ENCODE measurements at regions not wholly inside any gene's neighbourhood (a gene's known extent, or its start where the extent isn't known, plus 50 kb on each side); places are given as distances from the start of the nearest gene placed in this dataset.

DNA sequence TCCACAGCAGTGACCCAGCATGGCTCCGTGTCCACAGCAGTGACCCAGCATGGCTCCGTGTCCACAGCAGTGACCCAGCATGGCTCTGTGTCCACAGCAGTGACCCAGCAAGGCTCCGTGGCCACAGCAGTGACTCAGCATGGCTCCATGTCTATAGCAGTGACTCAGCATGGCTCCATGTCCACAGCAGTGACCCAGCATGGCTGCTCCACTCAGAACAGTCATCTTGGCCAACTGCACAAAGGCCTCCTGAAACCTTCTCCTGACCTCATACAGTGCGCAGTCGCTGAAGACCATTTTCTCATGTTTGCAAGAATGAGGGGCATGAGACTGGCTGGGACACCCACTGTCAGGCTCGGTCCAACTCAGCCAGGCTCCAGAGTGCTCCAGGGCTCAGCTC is 333.4 kb upstream of the RAB6C start:
- no peak for DNase-seq (ENCODE audit: low read depth)

DNA sequence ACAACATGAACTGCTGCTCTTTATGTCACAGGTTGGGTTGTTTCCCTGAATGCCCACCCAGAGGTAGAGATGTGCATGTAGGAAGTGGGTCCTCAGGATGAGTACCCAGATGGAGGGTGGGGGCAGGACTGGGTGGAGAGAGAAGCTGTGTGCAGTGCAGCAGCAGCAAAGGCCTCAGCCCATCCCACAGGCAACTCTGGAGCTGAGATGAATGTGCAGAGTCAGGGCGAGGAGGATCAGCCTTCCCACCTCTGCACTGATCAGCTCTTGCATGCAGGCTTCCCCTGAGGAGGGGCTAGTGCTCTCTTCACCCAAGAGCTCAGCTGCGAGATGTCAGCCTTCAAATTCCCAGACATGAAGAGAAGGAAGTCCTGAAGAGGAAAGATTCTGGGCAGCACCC is 326.2 kb upstream of the RAB6C start:
- DNase-seq (ENCODE audit: low read depth), result no peak

DNA sequence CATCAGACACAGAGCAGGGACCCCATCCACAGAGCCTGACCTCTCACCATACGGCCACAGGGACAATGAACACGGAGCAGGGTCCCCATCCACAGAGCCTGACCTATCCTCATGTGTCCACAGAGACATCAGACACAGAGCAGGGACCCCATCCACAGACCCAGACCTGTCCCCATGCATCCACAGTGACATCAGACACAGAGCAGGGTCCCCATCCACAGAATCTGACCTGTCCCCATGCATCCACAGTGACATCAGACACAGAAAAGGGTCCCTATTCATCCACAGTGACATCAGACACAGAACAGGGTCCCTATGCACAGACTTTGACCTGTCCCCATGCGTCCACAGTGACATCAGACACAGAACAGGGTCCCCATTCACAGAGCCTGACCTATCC is 325.1 kb upstream of the RAB6C start:
- no peak for DNase-seq (ENCODE audit: low read depth)

DNA sequence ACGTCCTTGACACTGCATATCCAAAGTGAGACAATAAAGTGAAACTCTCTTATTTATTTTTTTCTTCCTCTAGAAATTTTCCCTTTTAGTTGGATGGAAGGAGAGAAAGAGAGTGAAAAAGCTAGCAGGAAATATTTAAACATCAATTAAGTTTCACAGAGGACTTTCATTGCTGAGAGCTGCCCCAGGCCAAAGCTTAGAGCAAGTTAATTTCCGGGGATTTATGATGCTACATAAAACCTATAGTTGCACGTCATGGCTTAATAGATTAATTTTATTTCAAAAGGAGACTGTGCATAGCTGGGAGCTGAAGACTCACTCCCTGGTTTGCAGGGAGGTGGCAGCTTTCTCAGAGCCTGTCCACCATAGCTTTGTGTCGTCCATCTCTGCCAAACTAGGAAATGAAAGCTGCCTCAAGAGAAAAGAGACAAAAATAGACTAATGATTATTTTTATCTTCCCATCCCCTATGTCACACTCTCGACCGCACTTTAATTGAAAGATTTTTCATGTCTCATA is 323.3 kb upstream of the RAB6C start:
- DNase-seq (ENCODE audit: low read depth), result no peak

DNA sequence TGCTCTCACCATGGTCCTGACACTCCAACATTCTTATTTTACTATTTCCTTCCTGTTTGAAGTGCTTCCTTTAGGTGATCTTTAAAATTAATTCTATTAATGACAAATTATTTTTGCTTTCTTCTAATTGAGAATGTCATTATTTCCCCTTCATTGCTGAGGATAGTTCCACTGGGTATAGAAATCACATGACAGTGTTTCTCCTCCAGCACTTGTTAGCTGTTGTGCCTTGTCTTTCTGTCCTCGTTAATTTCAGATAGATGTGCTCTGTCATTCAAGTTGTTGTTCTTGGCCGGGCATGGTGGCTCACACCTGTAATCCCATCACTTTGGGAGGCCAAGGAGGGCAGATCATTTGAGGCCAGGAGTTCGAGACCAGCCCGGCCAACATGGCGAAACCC is 321.0 kb upstream of the RAB6C start:
- DNase-seq (ENCODE audit: low read depth), result no peak

DNA sequence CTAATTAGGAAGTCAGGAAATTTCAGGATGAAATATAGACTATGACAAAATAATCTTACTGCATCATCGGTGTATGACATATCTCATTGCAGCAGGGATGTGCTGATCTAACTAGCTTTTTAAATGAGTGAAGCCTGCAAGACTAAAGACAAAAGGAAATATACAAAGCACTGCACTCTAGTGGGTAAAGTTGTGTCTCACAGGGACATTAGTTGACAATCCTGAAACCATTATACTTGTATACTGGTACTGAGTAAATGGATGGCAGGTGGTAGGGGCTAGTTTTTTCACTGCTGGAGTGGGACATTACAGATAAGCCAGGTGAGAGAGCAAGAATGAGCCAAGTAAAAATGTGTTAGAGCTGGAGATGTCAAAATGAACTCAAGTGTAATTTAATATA is 317.5 kb upstream of the RAB6C start:
- DNase-seq (ENCODE audit: low read depth), result no peak

DNA sequence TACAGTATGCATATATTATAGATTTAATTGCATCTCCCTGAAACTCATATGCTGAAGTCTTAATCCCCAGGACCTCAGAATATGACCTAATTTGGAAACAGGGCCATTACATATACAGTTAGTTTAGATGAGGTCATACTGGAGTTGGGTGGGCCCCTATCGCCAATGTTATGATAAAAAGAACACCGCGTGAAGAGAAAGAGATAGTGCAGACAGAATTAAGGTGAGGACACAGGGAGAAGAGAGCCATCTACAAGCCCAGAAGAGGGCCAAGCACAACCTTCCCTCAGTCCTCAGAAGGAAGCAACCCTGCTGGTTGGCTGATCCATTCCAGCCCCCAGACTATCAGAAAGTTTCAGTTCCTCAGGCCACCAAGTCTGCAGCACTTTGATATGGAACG is 311.9 kb upstream of the RAB6C start:
- no peak for DNase-seq (ENCODE audit: low read depth)

DNA sequence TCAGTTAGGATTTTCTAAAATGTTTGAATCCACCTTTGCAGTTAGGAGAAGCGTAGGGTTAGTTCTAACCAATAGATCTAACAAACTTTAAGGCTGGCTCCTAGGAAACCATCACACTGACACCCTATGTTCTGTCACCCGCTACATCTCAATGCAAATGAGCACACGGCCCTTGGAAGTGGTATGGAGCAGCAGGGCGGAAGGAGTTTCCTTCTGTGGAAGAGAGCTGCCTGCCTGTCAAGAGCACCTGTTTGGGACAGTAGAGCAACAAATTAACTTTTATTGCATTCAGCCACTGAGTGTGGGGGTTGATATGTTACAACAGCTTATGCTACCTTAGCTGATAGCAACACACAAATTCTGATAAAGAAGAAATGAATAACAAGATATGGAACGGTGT is 306.9 kb upstream of the RAB6C start:
- no peak for DNase-seq (ENCODE audit: low read depth)

DNA sequence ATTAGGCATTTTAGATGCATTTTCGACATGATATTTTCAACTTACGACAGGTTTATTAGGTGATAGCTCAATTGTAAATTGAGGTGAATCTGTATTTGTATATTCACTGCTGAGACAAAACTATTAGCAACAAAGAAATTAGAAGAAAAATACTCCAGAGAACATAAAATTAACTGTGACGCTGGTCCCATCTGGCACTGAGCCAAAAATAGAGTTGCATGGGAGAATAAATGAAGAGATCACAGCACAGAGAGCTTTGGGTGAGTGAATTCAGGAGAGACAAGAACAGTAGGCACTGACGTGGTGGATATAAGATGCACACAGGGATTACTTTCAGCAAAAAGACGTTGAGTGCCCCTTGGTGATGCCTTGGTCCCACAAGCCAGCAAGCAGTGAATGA is 306.2 kb upstream of the RAB6C start:
- no peak for DNase-seq (ENCODE audit: low read depth)

DNA sequence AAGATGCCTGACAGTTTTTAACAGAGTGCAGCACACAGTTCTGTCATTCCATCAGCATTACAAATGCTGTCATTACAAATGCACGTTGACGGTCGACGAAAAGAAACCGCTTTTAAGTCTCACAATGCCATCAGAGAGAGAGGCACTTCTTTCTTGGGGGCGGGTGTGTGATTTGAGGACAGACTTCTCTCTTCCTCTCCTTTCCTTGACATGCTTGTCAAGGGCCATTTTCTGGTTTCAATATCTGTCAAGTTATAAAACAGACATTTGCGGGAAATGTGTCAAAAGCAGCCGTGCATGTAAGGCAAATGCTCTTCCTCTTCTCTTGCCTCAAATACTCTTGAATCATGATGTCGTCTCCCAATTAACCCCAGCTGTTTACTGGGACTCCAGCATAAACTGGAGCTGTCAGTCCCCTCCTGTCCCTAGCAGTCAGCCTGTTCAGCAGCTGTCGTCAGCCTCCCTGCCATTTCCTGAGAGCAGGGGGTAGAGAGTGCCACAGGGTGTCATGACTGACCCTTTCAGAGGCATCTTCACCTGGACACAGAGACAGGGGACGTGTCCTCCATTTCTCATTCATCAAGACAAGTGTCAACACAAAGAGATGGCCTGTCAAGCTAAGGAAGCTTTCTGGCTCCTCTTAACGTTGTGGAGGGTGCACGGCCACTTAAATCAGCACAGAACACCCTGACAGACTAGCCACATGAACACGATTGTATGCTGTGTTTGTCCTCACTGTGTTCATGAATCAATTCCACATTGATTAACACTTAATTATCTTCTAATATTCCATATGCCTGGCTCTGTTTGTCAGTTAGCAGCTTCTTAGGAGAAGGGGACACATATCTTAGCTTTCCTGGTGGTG is 305.4 kb upstream of the RAB6C start:
- no peak for DNase-seq (ENCODE audit: low read depth)

DNA sequence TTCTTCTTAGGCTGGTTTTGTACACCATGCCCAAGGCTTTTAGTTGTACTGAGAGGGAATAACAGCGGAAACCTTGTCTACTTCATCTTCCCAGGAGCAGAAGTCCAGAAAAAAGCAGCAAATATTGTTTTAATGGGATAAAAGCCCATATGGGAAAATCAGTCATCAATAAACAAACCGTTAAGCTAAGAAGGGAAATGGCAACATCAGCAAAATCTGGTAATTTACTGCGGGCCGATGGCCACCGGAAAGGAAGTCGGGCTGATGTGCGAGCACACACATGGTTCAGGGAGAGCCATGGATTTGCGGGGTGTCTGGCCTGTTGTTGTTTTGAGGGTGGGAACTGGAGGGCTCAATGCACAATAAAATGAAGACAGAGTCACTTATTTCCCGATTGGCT is 300.7 kb upstream of the RAB6C start:
- DNase-seq (ENCODE audit: low read depth), result no peak

DNA sequence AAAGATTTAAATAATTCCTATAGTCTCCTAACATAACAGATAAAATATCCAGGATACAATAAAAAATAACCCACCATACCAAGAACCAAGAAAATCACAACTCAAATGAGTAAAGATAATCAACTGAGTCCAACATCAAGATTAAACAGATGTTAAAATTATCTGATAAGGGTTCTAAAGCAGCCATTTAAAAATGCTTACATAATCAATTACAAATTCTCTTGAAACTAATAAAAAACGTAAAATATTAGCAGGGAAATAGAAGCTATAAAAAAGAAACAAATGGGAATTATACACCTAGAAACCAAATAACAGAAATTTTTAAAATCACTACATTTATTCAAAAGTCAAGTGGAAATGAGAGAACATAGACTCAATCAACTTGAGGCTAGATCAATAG is 297.7 kb upstream of the RAB6C start:
- no peak for DNase-seq (ENCODE audit: low read depth)

DNA sequence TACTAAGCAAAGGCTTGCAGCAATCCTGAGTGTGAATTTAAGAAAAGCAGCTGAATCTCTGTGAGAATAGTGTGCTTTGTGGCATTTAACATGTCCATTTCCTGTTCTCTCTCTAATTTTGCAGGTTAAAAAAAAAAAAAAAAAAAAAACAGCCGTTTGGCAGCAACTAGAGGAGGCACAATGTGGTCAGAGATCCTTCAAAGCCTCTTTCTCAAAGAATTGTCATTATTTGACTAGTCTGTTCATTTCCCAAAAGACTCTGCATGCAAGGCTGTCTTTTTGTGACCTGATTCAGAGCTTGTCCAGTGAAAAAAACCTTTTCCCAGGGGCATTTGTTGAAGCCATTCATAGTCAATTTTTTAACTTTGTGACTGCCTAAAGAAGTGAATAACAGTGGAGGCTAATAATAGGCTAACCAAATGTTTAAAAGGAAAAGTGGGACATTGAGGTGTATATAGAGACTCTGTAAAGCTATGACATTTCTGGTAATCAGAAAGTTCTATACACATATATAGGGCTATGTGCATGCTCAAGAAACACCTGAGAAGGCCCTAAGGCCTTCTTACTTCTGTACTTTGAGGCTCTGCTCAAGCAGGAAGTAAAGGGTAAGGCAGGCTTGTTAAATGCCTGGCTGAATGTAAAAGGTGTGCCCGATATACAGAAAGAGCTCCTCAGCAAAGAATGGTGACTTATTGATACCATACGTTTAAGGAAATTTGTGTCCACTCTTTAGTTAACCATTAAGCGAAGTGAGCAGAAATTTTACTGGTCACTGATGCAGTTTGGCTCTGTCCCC is 289.6 kb upstream of the RAB6C start:
- no peak for DNase-seq (ENCODE audit: low read depth)

DNA sequence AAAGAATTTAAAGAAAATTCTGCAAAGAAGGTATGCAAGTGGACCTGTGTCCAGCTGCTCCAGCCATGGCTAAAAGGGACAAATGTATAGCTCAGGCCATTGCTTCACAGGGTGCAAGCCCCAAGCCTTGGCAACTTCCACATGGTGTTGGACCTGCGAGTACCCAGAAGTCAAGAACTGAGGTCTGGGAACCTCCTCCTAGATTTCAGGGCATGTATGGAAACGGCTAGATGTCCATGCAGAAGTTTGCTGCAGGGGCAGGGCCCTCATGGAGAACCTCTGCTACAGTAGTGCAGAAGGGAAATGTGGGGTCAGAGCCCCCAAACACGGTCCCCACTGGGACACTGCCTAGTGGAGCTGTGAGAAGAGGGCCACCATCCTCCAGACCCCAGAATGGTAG is 284.0 kb upstream of the RAB6C start:
- no peak for DNase-seq (ENCODE audit: low read depth)

DNA sequence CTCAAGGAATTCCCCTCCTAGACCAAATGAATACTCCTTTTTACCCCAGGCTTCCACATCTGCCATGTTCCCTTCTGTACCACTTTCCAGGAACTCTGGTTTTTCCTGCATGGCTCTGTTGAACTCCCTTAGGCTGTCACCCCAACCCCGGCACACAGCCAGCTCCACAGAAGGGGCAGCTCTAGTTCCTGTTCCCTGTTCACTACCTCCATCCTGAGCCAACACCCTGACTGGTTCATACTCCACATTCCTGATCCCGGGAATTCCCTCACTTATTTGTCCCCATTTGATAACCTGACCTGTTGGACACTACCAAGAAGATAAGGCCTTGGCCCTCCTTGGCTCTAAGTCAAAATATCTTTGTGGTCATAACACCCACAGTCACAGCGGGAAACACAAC is 280.9 kb upstream of the RAB6C start:
- no peak for DNase-seq (ENCODE audit: low read depth)

DNA sequence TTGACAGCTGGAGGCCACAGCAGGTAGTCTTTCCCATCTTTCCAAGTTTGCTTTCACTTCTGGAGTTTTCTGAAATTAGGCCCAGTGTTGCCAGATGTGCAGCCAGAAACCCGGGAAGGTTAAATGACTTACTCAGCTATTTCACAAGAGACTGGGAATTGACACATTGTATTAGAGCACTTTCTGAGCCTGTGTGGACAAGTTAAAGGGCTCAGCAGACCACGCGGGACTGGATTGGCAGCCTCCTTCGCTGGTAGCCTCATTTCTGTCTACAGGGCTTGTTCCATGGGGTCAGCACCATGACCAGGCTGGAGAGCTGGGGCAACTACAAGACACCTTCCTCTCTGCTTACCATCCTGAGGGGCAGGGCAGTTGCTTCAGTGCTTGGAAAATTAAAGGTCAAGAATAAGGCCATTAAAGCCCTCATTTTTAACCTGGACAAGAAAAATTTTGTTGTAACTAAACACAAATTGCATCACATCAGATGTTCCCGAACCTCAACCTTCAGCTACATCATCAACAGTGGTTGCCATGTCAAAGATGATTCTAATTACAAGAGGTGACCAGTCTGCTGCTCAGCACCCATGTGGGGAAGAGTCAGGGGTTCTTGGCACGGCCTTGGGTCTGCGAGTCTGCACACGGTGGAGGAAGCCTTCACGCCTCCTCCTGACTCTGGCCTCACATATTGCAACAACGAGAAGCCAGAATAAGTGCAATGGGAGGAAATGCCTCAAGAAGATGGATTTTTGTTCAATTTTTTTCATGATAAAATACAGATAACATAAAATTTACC is 279.5 kb upstream of the RAB6C start:
- DNase-seq (ENCODE audit: low read depth), result no peak

DNA sequence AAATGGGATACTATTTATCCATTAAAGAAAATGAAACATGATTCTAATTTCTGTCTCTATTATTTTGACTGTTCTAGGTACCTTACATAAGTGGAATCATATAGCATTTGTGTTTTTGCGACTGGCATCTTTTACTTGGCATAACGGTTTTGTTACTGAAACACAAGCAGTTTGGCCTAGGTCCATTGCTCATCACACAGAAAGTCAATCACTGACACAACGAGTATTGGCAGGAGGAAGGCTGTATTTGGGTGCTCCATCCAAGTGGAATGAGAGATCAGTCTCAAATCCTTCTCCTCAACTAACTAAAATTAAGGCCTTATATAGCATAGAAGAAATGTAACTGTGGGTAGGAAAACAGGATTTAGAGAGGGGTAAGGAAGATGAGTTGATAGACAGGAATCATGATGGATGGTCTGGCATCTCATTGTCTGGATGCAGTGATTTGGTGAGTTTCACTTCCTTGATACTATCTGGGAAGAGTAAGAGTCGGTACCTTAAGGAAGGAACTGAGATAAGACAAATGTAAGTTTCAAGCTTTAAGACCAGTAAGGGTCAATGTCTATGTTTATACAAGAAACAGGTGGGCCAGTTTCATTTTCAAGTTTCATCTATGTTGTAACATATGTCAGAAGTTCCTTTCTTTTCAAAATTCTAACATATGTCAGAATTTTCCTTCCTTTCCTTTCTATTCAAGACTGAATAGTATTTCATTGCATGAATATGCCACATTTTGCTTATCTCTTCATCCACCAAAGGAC is 276.9 kb upstream of the RAB6C start:
- no peak for DNase-seq (ENCODE audit: low read depth)

DNA sequence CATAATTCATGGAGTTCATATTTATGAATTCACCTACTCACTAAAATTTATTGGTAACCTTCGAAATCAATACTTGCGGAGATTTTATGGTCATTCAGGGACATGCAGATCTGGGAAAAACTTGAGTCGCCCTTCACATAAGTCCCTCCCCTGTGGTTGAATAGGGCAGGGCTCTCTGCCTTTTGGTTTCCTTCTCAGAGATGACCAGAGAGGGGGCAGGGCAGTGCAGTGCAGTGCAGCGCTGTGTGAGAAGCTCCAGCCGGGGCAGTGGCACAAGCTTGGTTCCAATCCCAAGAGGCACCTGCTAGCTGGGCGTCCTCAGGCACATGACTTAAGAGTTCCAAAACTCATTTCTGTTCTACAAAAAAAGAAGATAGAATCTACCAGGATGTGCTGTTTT is 274.4 kb upstream of the RAB6C start:
- no peak for DNase-seq (ENCODE audit: low read depth)

DNA sequence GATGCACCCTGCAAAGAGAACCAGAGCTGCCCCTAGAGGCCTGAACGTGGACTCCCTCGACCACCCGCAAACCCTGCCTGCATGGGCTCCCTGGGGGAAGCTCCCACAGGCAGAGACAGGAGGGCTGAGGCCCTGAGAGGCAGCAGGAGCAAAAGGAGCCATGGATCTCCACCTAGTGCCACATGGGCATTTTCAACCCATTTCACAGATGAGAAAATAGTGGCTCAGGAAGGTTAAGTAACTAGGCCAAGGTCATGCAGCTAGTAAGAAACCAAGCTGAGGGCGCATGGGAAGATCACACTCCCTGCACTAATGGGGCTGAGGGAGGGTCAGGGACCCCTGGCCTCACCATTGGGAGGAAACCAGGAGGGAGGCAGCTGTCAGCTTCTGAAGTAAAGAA is 271.7 kb upstream of the RAB6C start:
- no peak for DNase-seq (ENCODE audit: low read depth)

DNA sequence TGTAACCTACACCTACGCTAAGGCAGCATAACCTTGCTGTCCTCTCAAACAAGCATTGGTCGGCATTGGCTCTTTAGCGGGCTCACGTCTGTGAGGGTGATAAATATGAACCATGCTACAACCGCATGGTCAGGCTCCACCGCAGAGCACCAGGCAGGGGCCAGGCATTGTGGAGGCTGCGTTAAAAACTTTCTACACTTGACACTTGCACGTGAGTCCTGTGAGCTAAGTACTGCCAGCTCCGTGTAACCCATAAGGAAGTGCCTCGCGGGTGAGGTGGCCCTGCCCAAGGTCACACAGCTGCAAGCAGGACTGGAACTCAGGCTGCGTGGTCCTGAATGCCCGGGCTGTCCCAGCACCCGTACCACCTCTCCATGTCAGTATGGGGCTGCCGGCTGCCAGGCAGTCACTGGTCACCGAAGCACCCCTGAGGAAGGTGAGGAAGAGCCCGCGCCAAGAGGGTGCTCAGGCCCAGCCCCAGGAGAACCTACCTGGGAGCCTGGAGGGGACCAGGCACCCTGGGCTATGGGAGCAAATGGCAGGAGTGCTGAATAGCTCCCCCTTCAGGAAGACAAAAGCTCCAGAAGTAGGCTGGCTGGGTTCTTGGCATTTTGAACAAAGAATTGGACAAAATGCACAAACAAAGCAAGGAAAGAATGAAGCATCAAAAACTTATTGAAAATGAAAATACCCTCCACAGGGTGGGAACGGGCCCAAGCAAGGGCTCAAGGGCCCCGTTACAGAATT is 271.1 kb upstream of the RAB6C start:
- DNase-seq (ENCODE audit: low read depth), result no peak
